GM10266 (cell line): ENCODE measurements at regions not wholly inside any gene's neighbourhood (a gene's known extent, or its start where the extent isn't known, plus 50 kb on each side); places are given as distances from the start of the nearest gene placed in this dataset.

Experiments used
- DNase-seq: peaks from one replicate; pipeline ENCODE4 v3.0.0; 2012; ENCODE audit errors: extremely low spot score
- TF ChIP-seq, protein P1 (sequence below): IDR thresholded peaks from 2 replicates; pipeline ENCODE4 v1.5.1; 2012; ENCODE audit warnings: mild to moderate bottlenecking, low read depth; ENCODE audit not compliant: control insufficient read depth, insufficient read depth; ENCODE audit errors: missing control alignments

- TF ChIP-seq, protein P1, sequence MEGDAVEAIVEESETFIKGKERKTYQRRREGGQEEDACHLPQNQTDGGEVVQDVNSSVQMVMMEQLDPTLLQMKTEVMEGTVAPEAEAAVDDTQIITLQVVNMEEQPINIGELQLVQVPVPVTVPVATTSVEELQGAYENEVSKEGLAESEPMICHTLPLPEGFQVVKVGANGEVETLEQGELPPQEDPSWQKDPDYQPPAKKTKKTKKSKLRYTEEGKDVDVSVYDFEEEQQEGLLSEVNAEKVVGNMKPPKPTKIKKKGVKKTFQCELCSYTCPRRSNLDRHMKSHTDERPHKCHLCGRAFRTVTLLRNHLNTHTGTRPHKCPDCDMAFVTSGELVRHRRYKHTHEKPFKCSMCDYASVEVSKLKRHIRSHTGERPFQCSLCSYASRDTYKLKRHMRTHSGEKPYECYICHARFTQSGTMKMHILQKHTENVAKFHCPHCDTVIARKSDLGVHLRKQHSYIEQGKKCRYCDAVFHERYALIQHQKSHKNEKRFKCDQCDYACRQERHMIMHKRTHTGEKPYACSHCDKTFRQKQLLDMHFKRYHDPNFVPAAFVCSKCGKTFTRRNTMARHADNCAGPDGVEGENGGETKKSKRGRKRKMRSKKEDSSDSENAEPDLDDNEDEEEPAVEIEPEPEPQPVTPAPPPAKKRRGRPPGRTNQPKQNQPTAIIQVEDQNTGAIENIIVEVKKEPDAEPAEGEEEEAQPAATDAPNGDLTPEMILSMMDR: no peak
- no peak for DNase-seq
Measured at GRCh38 chr10:78390817-78391216, 357.2 kb downstream of the RPS24 start.

DNA sequence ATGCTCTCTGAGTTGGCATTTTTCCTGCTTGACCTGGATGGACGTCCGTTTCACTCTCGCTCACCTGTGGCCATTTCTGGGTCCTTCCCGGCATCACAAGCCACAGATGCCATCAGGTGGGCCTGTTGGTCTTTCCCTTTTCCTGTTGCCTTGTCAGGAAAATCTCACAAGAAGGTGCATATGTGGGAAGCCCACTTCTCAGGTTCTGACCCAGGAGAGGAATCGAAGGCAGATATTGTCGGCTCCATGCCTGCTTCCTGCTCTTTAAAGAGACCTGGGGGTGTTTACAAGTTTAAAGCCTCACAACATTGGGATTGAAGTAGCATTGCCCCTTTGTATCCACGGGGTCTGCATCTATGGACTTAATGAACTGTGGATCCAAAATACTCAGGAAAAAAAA, 357.9 kb downstream of the RPS24 start:
- no peak for DNase-seq
- TF ChIP-seq, protein P1: no peak

GRCh38 chr10:78392197-78392596, 358.5 kb downstream of the RPS24 start:
- no peak for DNase-seq
- TF ChIP-seq, protein P1: no peak

- no peak for DNase-seq
- TF ChIP-seq, protein P1: no peak
Measured at GRCh38 chr10:78393094-78393493, 359.4 kb downstream of the RPS24 start.

GRCh38 chr10:78394047-78394446, 360.4 kb downstream of the RPS24 start:
- no peak for DNase-seq
- TF ChIP-seq, protein P1: no peak

GRCh38 chr10:78395162-78395561, 361.5 kb downstream of the RPS24 start:
- TF ChIP-seq, protein P1: no peak
- DNase-seq: no peak

DNA sequence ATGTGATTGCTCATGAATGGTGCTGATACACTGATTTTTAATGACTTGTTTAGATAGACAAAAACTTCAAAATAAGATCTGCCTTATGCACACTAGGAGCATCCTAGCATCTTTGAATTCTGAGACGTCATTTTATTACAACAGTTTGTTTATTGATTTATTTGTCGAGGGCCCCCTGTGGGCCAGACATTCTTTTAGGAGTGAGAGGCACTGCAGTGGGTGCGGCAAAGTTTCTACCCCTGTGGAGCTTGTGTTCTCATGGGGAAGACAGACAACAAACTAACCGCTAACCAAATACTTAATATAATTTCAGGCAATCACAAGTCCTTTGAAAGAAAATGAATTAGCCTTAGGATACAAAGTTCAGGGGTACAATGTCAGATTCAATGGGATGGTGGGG, 363.1 kb downstream of the RPS24 start:
- no peak for DNase-seq
- TF ChIP-seq, protein P1: no peak
